Keratinocyte (primary cell): ENCODE measurements at regions not wholly inside any gene's neighbourhood (a gene's known extent, or its start where the extent isn't known, plus 50 kb on each side); places are given as distances from the start of the nearest gene placed in this dataset.

ENCODE experiments used
- CTCF ChIP-seq, 3 experiments: IDR thresholded peaks in 1 of 3; conservative IDR thresholded peaks in 1 of 3; optimal IDR thresholded peaks in 1 of 3; 2 replicates in 2 of 3; 3 replicates in 1 of 3; pipeline versions ENCODE3 to v1.5.1; 2011; ENCODE audit warnings: low read length in 3 of 3, mild to moderate bottlenecking in 3 of 3, moderate library complexity in 2 of 3, control low read depth in 1 of 3, inconsistent platforms in 1 of 3; ENCODE audit not compliant: insufficient read depth in 2 of 3; ENCODE audit errors: extremely low read depth in 1 of 3
- EZH2 ChIP-seq: IDR thresholded peaks from one replicate; pipeline ENCODE4 v1.6.1; 2012; ENCODE audit warnings: inconsistent platforms, mild to moderate bottlenecking, low read length, moderate library complexity

GRCh38 chr6:165884813-165885765 is 222.0 kb upstream of the PDE10A start:
- TF ChIP-seq CTCF (optimal IDR thresholded peaks at IDR 0.05 in 1 of 3, IDR thresholded peaks at IDR 0.05 in 1 of 3, conservative IDR thresholded peaks at IDR 0.05 in 1 of 3; ENCODE audit: extremely low read depth in 1 of 3, insufficient read depth in 2 of 3, low read length in 3 of 3) (peak; percentile 30 to 48 (median 47)), EZH2 (no peak)
